PC-3 (cell line): ENCODE measurements at regions not wholly inside any gene's neighbourhood (a gene's known extent, or its start where the extent isn't known, plus 50 kb on each side); places are given as distances from the start of the nearest gene placed in this dataset.

Experiments
- ATAC-seq: fragments of 200-7000 bp; cut with Tn5 transposase; 2 replicates; pipeline ENCODE4 v1.9.1; 2020; ENCODE audit warnings: mild to moderate bottlenecking, moderate library complexity
- BruUV-seq: library from RNA; stranded (reverse); fragments of 400-500 nt; replicated peaks from 2 replicates; lab custom pipeline; 2021; lab: Mats Ljungman, UMichigan
- CTCF ChIA-PET: fragments of 300-600 bp; sonication (Branson Sonifier 250); formaldehyde crosslinking; loops from one replicate; lab custom pipeline; 2022; ENCODE audit warnings: antibody characterized with exemption; lab: Charles Lee
- POLR2A ChIA-PET: fragments of 300-600 bp; sonication (Branson Sonifier 250); formaldehyde crosslinking; loops from one replicate; lab custom pipeline; 2022; ENCODE audit warnings: antibody characterized with exemption; ENCODE audit not compliant: unreplicated experiment; lab: Charles Lee
- DNase-seq: peaks from one replicate; pipeline ENCODE4 v3.0.0-alpha.2; 2015
- H2AFZ ChIP-seq: fragments of 300-600 bp; sonication (generic); 2 replicates; pipeline ENCODE4 v1.6.0; 2016; ENCODE audit warnings: antibody characterized with exemption, low read length
- H3F3A ChIP-seq: fragments of 300-600 bp; sonication (generic); one replicate; pipeline ENCODE4 v1.6.0; 2017; ENCODE audit warnings: antibody characterized with exemption, low read length, control low read depth, mild to moderate bottlenecking; ENCODE audit not compliant: unreplicated experiment
- H3K27ac ChIP-seq: fragments of 300-600 bp; sonication (generic); 2 replicates; pipeline ENCODE4 v1.5.1; 2016; ENCODE audit warnings: mild to moderate bottlenecking, low read length
- H3K27me3 ChIP-seq: fragments of 300-600 bp; sonication (generic); 2 replicates; pipeline ENCODE4 v1.6.1; 2016; ENCODE audit warnings: low read length, mixed read lengths
- H3K36me3 ChIP-seq: fragments of 300-600 bp; sonication (generic); 2 replicates; pipeline ENCODE4 v1.6.1; 2016; ENCODE audit warnings: low read depth, mixed run types, low read length, mixed read lengths
- H3K4me1 ChIP-seq: fragments of 300-600 bp; sonication (generic); 2 replicates; pipeline ENCODE4 v1.5.1; 2016; ENCODE audit warnings: low read length; ENCODE audit not compliant: insufficient read depth
- H3K4me2 ChIP-seq: fragments of 300-600 bp; sonication (generic); 2 replicates; pipeline ENCODE4 v1.6.0; 2016; ENCODE audit warnings: low read length
- H3K4me3 ChIP-seq: fragments of 300-600 bp; sonication (generic); 2 replicates; pipeline ENCODE4 v1.5.1; 2016; ENCODE audit warnings: mild to moderate bottlenecking, low read length, mixed read lengths
- H3K79me2 ChIP-seq: fragments of 300-600 bp; sonication (generic); 2 replicates; pipeline ENCODE4 v1.6.1; 2017; ENCODE audit warnings: low read length, mixed read lengths
- H3K9ac ChIP-seq: fragments of 300-600 bp; sonication (generic); 2 replicates; pipeline ENCODE4 v1.6.0; 2016; ENCODE audit warnings: mild to moderate bottlenecking, low read length
- H3K9me2 ChIP-seq: fragments of 300-600 bp; sonication (generic); replicated peaks from 2 replicates; pipeline ENCODE4 v1.6.1; 2016; ENCODE audit warnings: mixed run types, low read length, mixed read lengths
- H3K9me3 ChIP-seq: fragments of 300-600 bp; sonication (generic); 2 replicates; pipeline ENCODE4 v1.6.1; 2016; ENCODE audit warnings: low read length, mixed read lengths
- H4K20me1 ChIP-seq: fragments of 300-600 bp; sonication (generic); 2 replicates; pipeline ENCODE4 v1.6.1; 2016; ENCODE audit warnings: low read length, mixed read lengths
- CTCF ChIP-seq: fragments of 300-600 bp; sonication (generic); conservative IDR thresholded peaks from 2 replicates; pipeline ENCODE4 v1.5.1; 2017; ENCODE audit warnings: antibody characterized with exemption, low read depth, mild to moderate bottlenecking, low read length
- EZH2 ChIP-seq: fragments of 300-600 bp; sonication (generic); IDR thresholded peaks from one replicate; pipeline ENCODE4 v1.6.1; 2017; ENCODE audit warnings: antibody characterized with exemption, mild to moderate bottlenecking, low read length; ENCODE audit not compliant: unreplicated experiment
- EZH2phosphoT487 ChIP-seq: fragments of 300-600 bp; sonication (generic); IDR thresholded peaks from 2 replicates; pipeline ENCODE4 v1.6.1; 2018; ENCODE audit warnings: mild to moderate bottlenecking, antibody characterized with exemption, low read length, borderline replicate concordance
- intact Hi-C: fragments of 100-400 bp; cut with micrococcal nuclease; formaldehyde crosslinking; loops from 2 replicates; pipeline ENCODE4 v1.9.0; 2023

GRCh38 chr7:96436880-96437279 is 115.0 kb upstream of the SLC25A13 start:
- BruUV-seq = no TSS peak
- Histone ChIP-seq H3K27ac (no peak overlapping the region), H3F3A (no peaks in the 10 kb centered on the region), H2AFZ (no peak overlapping the region), H3K27me3 (no peaks in the 10 kb centered on the region), H3K79me2 (no peaks in the 10 kb centered on the region), H3K4me1 (no peaks in the 10 kb centered on the region), H3K9me3 (no peaks in the 10 kb centered on the region), H3K4me2 (no peak overlapping the region), H3K4me3 (no peak overlapping the region), H4K20me1 (no peaks in the 10 kb centered on the region), H3K36me3 (no peaks in the 10 kb centered on the region), H3K9me2 (no peaks in the 10 kb centered on the region), H3K9ac (no peak overlapping the region)
- ATAC-seq (no peak), DNase-seq (no peak)
- TF ChIP-seq EZH2phosphoT487 (no peak), EZH2 (no peak), CTCF (no peak)
- POLR2A ChIA-PET = no interaction called here
- CTCF ChIA-PET = no interaction called here
- intact Hi-C loops = no loop called here

GRCh38 chr7:96430356-96430755 is 108.5 kb upstream of the SLC25A13 start:
- Histone ChIP-seq H3F3A (no peaks in the 10 kb centered on the region), H2AFZ (no peak overlapping the region), H3K9ac (no peak overlapping the region), H3K4me2 (no peak overlapping the region), H3K4me1 (peaks cover 13% of the 10 kb centered on the region), H3K79me2 (no peaks in the 10 kb centered on the region), H3K36me3 (no peaks in the 10 kb centered on the region), H3K9me2 (no peaks in the 10 kb centered on the region), H3K4me3 (no peak overlapping the region), H3K9me3 (no peaks in the 10 kb centered on the region), H3K27ac (no peak overlapping the region), H3K27me3 (no peaks in the 10 kb centered on the region), H4K20me1 (no peaks in the 10 kb centered on the region)
- POLR2A ChIA-PET = no interaction called here
- intact Hi-C loops = no loop called here
- ATAC-seq (no peak), DNase-seq (no peak)
- CTCF ChIA-PET = interaction anchor here (0.8 kb wide), 1 partner anchor 597 kb away, joined by 3 read pairs; no protein-coding TSS in a partner anchor
- TF ChIP-seq EZH2phosphoT487 (no peak), EZH2 (no peak), CTCF (no peak)
- BruUV-seq = no TSS peak

- Histone ChIP-seq H3K27ac (no peak overlapping the region), H2AFZ (no peak overlapping the region), H3K79me2 (no peaks in the 10 kb centered on the region), H3K4me2 (no peak overlapping the region), H3K4me1 (peaks cover 14% of the 10 kb centered on the region), H3F3A (no peaks in the 10 kb centered on the region), H3K27me3 (no peaks in the 10 kb centered on the region), H3K9me3 (no peaks in the 10 kb centered on the region), H3K9ac (no peak overlapping the region), H3K36me3 (no peaks in the 10 kb centered on the region), H3K9me2 (no peaks in the 10 kb centered on the region), H3K4me3 (no peak overlapping the region), H4K20me1 (no peaks in the 10 kb centered on the region)
- CTCF ChIA-PET = no interaction called here
- ATAC-seq = no peak
- intact Hi-C loops = no loop called here
- POLR2A ChIA-PET = no interaction called here
- no peak for DNase-seq
- TF ChIP-seq CTCF (no peak), EZH2phosphoT487 (no peak), EZH2 (no peak)
- no TSS peak for BruUV-seq
Measured at GRCh38 chr7:96427143-96427542, 105.2 kb upstream of the SLC25A13 start.
